PFSK-1 (cell line): ENCODE measurements at regions not wholly inside any gene's neighbourhood (a gene's known extent, or its start where the extent isn't known, plus 50 kb on each side); places are given as distances from the start of the nearest gene placed in this dataset.

Experiments used
- POLR2AphosphoS5 ChIP-seq: IDR thresholded peaks from 2 replicates; pipeline ENCODE4 v1.6.1; 2012; ENCODE audit warnings: low read depth, mild to moderate bottlenecking, control low read depth, low read length, moderate library complexity
- SIN3A ChIP-seq: IDR thresholded peaks from 2 replicates; pipeline ENCODE4 v1.6.1; 2012; ENCODE audit warnings: mild to moderate bottlenecking, low read length, moderate library complexity, borderline replicate concordance; ENCODE audit not compliant: insufficient read depth
- TF ChIP-seq, protein P1 (sequence below), 2 experiments: IDR thresholded peaks; 2 replicates each; pipeline versions ENCODE4 v1.6.1 to v1.8.0; 2011 to 2012; ENCODE audit warnings: low read depth in 2 of 2, low read length in 2 of 2, control low read depth in 1 of 2, inconsistent platforms in 1 of 2, mild to moderate bottlenecking in 1 of 2, moderate library complexity in 1 of 2; ENCODE audit not compliant: insufficient read depth in 1 of 2

DNA sequence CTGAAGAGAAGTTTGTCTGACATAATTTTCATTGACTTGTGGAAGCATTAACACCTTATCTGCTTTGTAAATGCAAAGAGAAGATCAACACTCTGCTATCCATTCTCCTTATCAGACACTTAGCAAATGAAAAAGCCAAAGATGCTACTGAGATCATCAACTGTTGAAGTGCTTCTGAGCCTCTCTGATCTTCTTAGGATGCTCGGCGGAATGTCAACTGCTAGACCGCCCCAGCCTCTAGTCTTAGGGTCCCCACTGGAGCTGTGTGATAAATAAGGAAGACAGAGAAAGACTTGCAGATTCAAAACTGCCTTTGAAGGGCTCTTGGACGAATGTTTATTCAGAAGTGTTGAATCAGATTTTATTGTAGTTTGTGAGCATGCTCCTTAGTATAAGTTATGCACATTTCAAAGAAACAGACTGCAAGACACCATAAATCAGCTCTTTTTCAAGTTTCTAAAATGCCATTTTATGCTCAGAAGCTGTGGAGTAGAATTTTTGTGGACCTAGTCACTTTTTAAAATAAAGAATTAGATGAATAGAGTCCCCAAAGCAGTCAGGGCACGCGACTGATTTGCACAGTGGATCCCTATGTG is 197.9 kb downstream of the DIRAS2 start:
- no peak for TF ChIP-seq POLR2AphosphoS5
- TF ChIP-seq, protein P1, sequence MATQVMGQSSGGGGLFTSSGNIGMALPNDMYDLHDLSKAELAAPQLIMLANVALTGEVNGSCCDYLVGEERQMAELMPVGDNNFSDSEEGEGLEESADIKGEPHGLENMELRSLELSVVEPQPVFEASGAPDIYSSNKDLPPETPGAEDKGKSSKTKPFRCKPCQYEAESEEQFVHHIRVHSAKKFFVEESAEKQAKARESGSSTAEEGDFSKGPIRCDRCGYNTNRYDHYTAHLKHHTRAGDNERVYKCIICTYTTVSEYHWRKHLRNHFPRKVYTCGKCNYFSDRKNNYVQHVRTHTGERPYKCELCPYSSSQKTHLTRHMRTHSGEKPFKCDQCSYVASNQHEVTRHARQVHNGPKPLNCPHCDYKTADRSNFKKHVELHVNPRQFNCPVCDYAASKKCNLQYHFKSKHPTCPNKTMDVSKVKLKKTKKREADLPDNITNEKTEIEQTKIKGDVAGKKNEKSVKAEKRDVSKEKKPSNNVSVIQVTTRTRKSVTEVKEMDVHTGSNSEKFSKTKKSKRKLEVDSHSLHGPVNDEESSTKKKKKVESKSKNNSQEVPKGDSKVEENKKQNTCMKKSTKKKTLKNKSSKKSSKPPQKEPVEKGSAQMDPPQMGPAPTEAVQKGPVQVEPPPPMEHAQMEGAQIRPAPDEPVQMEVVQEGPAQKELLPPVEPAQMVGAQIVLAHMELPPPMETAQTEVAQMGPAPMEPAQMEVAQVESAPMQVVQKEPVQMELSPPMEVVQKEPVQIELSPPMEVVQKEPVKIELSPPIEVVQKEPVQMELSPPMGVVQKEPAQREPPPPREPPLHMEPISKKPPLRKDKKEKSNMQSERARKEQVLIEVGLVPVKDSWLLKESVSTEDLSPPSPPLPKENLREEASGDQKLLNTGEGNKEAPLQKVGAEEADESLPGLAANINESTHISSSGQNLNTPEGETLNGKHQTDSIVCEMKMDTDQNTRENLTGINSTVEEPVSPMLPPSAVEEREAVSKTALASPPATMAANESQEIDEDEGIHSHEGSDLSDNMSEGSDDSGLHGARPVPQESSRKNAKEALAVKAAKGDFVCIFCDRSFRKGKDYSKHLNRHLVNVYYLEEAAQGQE (IDR thresholded peaks at IDR 0.05; ENCODE audit: insufficient read depth in 1 of 2, low read depth in 2 of 2, low read length in 2 of 2), result no peak
- no peak for TF ChIP-seq SIN3A
